HG03139 (cell line): ENCODE measurements at regions not wholly inside any gene's neighbourhood (a gene's known extent, or its start where the extent isn't known, plus 50 kb on each side); places are given as distances from the start of the nearest gene placed in this dataset.
A peak's percentile ranks its signal among the peaks of the same experiment; 100 is the strongest.

Experiments used
- ATAC-seq: cut with Tn5 transposase; IDR thresholded peaks from one replicate; pipeline ENCODE4 v1.9.1; 2021; ENCODE audit not compliant: unreplicated experiment

DNA sequence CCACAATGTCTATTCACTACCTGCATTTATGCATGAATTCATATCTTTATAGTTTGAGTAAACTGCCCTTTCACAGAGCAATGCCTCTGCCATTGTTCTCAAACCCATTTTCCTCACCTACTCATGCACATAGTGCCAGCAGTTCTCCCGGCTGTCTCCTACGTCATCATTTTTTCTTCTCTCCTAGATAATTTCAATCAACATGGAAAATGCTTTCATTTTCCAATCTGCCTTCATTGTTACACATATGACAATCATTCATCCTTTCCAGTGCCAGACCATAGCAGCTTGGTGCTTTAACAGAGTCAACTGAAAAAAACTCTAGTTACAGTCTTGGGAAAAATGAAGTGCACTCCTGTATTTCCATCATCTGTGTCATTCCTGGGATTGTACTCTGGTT, 514.8 kb upstream of the CTNND2 start:
- ATAC-seq = no peak

DNA sequence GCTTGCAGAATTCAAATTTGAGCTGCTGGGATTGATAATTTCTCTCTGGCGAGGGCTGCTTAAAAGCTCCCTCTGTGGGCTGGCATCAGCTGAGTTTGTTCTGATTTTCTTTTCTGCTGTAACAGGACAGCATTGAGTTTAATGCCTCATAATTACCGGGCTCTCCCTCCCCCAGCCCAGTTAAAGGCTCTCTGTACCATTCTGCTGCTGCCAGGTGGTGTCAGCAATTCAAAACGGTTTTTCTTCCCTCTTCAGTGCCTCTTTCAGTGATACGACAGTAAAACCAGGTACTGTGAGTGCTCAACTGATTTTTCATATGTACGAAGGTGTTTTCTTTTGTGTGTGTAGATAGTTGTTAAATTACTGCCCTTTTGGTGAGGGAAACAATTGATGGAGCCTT, 509.3 kb upstream of the CTNND2 start:
- no peak for ATAC-seq

DNA sequence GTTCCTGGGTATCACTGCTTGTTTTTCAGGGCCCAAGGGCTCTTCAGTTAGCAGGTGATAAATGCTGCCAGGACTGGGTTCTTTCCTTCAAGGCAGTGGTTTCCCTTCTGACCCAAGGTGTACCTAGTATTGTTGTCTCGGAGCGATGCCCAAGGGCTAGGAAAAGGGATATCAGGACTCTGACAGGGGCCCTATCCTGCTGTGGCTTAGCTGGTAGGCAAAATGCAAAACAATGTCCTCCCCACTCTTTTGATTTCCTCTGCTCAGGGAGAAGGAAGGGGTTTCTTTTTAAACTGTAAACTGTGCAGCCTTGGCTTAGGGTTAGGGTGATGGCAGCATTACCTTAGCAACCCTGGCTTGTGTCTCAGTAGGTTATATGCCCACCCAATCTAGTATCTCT, 508.8 kb upstream of the CTNND2 start:
- ATAC-seq = no peak

DNA sequence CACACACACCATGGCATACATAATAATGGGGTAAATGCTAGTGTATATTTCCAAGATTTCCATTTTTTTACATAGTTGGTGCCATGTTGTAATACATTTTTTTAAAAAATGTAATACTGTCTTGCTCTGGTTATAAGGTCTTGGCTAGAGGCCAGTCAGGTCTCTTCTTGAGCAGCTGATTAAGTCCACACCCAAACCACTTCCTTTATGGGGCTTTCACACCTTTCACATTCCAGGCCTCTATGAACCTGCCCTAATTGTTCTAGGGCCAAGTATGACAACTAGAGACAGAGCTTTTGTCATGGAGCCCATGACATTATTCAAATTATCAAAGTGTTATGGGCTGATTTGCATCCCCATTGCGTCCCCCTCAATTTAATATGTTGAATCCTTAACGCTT, 495.6 kb upstream of the CTNND2 start:
- ATAC-seq = no peak

DNA sequence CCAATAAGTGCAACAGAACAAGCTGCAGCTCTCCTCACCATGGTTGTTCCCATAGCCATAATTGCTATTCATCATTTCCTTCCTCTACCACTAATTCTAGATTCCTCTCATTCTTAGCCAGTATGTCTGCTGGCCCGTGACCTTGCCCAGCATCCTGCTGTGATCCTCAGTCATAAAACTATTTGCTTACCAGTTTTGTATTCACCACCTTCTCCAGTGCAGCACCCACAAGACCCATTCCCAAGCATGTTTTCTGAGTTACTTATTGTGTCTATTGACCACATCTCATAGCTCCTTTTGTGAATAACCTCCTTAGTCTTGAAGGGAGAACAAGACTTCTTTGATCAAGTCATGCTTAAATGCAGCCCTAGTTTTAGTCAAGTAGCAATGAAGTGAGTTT, 488.0 kb upstream of the CTNND2 start:
- no peak for ATAC-seq

DNA sequence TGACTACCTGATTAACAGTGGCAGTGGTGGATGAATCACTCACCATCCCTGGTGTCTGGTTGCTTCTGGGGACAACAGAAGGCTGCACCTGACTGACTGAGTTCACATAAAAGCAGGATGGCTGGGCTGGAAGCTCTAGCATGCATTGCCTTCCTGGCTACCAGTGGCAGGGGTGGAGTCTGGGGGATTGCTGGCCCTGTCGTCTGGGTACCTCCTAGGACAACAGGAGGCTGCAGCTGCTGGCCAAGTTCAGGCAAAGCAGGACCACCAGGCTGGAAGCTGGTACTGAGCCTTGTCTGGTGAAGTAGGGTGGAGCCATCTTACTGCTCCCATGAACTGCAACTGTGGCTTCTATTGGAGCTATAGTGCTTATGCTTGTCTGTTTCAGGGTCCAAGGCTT, 480.8 kb upstream of the CTNND2 start:
- no peak for ATAC-seq

DNA sequence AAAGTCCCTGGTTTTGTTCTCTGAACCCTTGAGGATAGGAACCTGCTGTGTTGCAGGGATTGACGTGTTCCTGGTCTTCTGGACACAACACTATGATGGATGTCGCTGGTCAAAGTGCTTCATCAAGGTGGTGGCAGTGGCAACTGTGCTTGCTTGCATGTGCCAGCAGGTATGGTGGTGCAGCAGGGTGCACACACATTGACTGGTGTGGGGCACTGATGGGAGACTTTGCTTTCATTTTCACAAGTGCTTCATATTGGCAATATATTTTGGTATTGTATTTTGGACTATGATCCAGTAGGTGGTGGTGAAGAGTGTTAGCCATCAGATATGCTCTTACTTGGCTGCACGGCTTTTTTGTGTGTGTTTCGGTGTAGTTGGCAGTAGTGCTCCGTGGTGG, 479.8 kb upstream of the CTNND2 start:
- no peak for ATAC-seq

DNA sequence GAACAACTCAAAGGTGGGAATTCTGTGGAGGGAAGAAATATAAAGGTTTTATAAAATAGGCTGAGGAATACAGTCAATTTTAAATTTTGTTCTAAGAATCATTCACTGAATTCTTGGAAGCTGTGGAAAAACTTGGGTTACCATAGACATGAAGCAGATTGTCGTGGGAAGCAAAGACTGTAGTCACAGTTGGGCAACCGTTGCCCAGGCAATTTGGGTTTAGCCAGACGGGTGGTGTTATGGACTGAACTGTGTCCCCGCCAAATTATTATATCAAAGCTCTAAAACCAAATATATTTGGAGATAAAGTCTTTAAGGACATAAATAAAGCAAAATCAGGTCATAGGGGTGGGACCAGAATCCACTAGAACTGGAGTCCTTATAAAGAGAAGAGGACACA, 463.7 kb upstream of the CTNND2 start:
- ATAC-seq = no peak

DNA sequence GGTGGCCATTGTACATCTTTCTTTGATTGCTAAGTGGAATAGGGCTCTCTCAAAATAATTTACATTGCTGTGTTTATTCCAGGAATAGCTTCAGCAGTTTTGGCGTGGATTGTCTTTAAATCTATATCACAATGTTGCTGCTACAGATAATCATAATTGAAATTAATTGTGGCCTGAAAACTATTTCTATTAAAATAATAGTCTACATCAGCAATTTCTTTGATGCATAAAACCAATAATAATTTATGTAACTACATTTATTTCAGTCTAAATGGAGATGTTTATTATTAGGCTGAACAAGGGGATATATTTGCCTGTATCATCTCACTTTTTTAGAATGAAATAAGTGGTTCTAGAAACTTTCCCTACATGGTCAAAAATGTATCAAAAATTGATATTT, 456.0 kb upstream of the CTNND2 start:
- ATAC-seq = no peak

DNA sequence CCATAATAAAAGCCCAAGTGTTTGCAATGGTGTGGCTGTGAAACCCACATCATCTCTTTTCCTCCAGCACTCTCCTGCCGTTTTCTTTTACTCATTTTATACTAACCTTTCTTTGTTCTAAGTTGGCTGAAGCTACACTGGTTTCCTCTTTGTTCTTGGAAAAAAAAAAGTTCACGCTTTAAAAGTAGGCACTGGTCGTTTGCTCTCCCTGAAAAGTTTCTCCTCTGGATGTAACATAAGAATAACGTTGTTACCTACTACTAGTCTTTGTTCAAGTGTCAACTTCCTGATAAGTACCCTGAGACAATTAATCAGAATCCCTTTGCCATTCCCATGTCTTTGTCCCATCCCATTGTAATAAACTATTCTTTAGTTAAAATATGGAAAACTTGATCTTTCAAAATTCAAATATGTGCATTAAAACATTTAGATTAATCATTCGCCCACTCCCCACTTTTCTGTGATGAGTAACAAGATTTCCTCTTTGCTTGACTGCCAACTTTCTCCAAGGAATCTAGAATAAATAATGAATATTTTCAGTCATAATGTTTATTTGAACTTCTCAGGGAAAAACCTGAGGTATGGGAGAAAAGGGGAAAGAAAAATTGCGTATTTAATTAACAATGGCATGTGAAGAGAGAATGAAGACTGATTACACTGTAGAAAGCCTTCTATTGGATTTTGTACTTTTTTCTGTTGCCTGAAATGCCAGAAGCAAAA, 454.3 kb upstream of the CTNND2 start:
- no peak for ATAC-seq

DNA sequence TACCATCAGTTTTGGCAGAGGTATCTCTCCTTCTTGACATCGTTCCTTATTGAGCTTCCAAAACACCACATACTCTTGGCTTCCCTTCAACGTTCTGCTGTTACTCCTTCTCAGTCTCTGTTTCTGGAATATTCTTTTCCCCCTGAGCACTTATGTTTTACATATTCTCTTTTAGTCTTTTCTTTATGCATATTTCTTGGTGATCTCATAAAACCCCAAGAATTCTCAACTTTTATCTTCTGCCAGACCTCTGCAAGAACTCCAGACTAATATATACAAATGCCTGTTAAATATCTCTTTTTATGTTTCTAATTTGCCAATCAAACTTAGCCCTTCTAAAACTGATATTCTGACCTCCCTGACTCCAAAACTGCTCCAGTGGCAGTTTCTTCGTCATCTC, 453.4 kb upstream of the CTNND2 start:
- no peak for ATAC-seq

DNA sequence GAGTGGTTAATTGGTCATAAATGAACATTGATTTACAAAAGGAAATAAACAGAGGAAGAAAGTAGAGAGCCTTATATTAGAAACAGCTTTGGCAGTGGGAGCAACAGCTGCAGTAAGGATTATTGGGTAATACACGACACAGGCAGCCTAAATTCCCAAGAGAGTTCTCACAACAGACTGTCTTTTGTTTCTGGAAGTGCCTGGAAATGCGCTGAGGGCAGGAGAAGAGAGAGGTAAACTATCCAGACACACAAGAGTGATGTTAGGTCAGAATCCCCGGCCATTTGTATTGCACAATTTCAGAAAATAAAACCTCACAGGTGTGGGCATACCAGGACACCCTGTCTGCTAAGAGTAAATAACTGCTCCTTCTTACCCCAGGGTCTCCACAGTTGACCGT, 450.4 kb upstream of the CTNND2 start:
- ATAC-seq = no peak

DNA sequence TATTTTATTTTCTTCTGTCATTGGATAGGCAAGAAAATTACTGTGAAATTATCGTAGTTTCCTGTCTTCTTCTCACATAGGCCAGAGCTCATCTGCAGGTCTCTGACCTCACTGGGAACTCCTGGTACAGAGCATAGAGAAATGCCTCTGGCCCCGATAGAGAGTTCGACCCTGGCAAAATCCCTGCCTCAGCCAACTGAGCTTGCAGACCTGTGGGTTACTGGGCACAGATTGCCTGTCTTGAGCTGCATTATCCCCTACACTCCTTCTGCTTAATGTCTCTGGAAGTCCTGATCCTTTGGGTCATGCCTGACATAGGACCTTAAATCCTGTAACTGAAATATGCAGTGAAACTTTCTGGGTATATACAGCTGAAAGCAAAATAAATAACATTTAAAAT, 439.3 kb upstream of the CTNND2 start:
- ATAC-seq = no peak

DNA sequence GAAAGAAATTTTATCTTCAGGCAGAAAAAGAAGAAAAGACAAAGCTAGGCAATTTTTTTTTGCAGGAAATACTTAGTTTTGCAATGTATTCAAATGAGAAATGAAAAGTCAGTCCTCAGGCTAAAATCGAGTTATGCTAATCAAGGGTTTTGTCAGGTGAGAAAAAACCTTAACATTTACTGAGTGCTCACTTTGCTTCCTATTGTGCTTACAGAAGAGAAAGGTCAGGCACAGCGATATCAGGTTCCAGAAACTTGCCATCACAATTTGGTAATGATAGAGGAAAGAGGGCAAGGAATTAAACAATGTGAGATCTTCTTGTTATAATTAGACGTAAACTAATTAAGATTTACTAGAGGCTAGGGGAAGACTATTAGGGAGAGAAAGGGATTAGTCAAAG, 431.7 kb upstream of the CTNND2 start:
- ATAC-seq = no peak

DNA sequence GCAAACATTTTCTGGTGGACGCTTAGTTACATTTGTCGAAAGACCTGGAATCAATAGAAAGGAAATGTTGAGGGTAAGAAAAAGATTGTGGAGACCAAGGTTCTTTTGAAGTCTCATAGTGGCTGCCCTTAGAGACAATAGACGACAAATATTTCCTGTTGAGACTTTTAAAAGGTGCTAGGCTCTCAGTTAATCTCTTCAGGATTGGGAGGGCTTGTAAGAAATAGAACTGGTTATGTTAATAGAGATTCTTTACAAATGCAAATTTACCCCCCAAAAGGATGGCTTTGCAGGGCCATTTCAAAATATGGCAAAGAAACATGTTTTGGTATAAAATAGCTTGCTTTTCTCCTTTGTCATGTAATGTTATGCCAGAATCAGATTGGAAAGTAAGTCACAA, 428.2 kb upstream of the CTNND2 start:
- ATAC-seq = no peak

DNA sequence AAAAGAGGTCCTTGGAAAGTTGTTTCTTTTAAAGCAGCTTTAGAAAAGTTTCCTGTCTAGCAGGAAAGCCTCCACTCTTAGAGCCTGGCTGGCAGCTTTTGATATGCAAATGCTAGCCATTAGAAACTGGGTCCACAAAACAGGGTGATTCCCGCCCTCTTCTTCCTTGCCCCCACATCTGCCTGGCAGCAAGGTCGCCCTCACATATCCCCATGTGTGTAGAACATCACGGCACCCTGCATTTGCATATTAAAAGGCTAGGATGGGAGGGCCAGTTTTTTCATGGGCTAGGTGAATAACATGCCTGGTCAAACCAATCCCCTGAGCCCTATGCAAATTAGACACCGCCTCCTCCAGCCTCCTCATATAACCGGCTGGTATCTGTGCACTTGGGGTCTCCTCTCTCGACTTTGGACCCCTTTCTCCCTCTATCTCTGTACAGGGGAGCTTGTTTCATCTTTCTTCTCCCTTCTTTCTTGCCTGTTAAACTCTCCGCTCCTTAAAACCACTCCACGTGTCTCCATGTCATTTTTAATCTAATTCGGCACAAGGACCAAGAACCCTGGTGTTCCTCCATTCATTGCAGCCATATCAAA, 426.8 kb upstream of the CTNND2 start:
- no peak for ATAC-seq

DNA sequence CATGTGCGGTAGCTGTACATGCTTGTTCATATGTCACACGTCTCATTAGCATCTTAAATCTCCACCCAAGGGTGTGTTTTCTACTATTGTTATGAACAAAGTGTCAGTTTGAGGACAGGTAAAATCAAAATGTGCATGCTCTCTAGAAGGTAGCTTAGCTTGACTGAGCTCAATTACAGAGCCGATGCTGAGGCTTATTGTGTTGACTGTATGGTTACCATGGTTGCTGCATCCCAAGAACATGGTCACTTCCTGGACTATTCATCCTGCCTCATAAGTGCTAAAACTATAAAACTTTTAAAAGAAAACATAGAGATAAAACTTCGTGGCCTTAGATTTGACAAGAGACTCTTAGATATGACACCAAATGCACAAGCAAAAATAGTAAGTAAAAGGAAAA, 426.1 kb upstream of the CTNND2 start:
- no peak for ATAC-seq

DNA sequence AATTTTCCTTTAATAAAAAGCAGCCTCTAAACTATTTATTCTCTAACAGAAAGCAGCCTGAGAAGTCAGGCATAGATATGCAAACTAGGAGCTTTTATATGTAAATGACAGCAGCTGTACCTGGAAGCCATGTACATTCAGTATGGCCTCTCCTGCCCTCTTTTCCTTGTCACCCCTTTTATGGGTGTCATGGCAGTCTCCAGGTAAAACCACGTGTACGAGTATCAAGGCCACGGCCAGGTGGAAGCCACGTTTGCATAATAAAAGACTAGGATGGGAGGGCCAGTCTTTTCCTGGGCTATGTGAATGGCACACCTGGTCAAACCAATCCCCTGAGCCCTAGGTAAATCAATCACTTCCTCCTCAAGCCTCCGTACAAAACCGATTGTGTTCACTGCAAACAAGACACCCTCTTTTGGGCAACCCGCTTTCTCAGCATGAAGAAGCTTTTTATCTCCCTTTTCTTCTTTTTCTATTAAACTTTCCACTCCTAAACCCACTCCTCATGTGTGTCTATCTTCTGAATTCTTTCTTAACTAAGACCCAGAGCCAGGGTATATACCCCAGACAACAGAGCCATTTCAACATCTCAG, 419.5 kb upstream of the CTNND2 start:
- ATAC-seq = no peak

DNA sequence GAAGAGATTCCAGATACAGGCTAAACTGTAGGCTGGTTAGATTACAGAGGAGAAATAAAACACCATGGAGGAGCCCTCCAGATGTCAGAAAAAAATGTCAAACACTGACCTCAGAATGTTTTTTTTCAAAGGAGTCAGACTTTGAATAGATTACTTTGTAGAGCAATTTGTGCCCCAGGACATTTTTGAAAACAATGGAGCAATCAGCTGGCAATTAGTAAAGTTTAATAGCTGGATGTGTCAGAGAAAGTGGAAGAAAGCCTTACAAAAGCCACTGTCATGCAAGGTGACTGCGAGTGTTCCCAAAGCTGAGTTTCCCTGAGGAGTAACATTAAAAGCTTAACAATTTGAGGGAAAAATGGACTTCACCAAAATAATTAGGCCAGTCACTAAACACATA, 417.8 kb upstream of the CTNND2 start:
- ATAC-seq = no peak

DNA sequence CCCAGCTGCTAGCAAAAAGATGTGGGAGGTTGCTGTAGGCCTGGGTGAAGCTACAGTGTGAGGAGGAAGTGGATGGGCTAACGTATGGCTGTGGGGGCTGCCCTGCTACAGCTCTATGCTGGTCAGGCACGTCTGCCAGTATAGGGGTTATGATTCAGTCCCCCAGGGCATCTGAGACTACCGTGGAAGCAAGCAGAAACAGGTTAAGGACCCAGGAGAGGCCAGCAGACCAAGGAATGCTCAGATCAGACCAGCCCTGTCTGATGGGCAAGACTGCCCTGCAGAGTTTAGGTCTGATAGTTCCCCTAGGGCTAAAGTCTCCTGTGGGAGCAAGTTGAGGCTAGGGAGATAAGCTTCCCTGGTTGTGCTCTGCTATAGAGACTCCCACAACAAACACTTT, 416.1 kb upstream of the CTNND2 start:
- ATAC-seq = no peak

DNA sequence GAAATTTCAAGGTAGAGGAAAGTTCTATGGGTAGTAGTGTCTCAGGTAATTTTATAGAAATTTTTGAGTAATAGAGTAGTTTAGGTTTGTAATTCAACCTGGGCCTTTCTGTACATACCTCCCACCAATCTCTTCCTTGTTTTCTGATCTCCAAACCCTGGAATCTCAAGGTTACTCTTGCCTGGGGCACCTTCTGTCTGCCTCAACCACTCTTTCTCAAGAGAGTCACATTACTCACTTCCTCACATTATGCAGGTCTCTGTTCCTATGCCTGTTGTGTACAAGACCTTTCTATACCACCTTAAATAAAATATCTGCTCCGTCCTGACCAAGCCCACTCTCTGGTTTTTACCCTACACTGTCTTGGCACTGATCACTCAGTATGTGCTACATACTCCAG, 412.6 kb upstream of the CTNND2 start:
- no peak for ATAC-seq

DNA sequence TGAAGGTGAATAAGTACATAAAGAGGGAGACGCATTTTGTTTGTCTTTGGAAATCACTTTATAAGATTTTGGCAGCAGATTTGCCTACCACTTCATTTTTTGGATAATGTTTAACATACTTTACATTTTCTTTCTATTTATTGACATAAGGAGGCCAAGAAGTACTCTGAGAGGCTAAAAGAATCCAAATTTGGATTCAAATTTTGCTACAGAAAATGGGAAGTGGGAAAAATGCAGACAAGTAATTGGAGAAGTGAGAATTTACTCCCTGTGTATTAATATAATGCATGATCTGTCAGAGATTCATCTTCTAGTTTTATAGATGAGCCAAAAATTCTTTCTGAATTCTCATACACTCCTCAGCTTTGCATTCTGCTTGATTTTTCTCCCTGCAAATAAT, 411.2 kb upstream of the CTNND2 start:
- ATAC-seq = no peak

DNA sequence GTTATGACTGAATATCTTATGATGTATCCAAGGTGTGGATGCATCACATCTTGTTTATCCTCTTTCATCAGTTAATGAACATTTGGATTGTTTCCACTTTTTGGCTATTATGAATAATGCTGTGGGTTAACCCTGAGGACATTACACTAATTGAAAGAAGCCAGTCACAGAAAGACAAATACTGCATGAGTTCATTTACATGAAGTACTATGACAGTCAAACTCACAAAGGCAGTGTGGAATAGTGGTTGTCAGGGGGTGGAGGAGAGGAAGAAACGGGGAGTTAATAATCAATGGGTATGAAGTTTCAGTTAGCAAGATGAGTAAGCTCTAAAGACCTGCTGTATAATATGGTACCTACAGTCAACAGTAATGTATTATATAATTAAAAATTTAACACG, 409.4 kb upstream of the CTNND2 start:
- peak; percentile 81 for ATAC-seq
